Heart left ventricle (tissue), 13 donors: ENCODE measurements at regions not wholly inside any gene's neighbourhood (a gene's known extent, or its start where the extent isn't known, plus 50 kb on each side); places are given as distances from the start of the nearest gene placed in this dataset.

Experiments
- CTCF ChIP-seq, 12 donors: fragments of 200-600 bp; sonication (generic) in 4 of 12; IDR thresholded peaks; one replicate each; pipeline versions ENCODE4 v1.5.0 to v1.8.0; 2018 to 2022; ENCODE audit warnings: antibody characterized with exemption in 12 of 12, mild to moderate bottlenecking in 5 of 12
- POLR2A ChIP-seq, 2 donors: fragments of 450-650 bp; IDR thresholded peaks; one replicate each; pipeline ENCODE4 v1.6.1; 2017; ENCODE audit warnings: antibody characterized with exemption in 2 of 2, mild to moderate bottlenecking in 2 of 2, moderate library complexity in 2 of 2
- donor health status: ischemic (EF 13 %, LVEDD 7.1; RV severe dilation, severe dysfunction).
- donor health status: DM: no; HTN: yes; CAD: no.
- donor health status: DM: no; HTN: no; CAD: no.
- donor health status: ischemic (EF 25% LVEDD 6.9; RV normal size, moderate dysfunction).
- donor health status: ischemic (EF 25% LVEDD 5.7; RV mildly dilated, moderate dysfunction).
- donor health status: ischemic (EF 35%, LVEDD 5.7; RV mildly dilated, moderate dysfunction).
- donor health status: nonischemic (EF 11% LVEDD 7.7; RV severe dilation, severe dysfunction).
- donor health status: DM: yes; HTN: yes; CAD: no.
- donor health status: PGD.
- donor health status: ischemic (EF 29% LVEDD 5.4; RV normal size, mild dysfunction).
- donor health status: nonischemic (EF 23%, LVEDD 6.1; RV moderate dilation, normal function).

GRCh38 chr6:144745439-144745838 lies 460.3 kb downstream of the UTRN start:
- TF ChIP-seq CTCF (IDR thresholded peaks at IDR 0.05) (no peak), POLR2A (IDR thresholded peaks at IDR 0.05) (no peak)
